Kidney tubule cell (primary cell): ENCODE measurements at regions not wholly inside any gene's neighbourhood (a gene's known extent, or its start where the extent isn't known, plus 50 kb on each side); places are given as distances from the start of the nearest gene placed in this dataset.

ENCODE experiments used
- DNase-seq: peaks from one replicate; pipeline ENCODE4 v3.0.0-alpha.2; 2018; ENCODE audit warnings: low spot score

DNA sequence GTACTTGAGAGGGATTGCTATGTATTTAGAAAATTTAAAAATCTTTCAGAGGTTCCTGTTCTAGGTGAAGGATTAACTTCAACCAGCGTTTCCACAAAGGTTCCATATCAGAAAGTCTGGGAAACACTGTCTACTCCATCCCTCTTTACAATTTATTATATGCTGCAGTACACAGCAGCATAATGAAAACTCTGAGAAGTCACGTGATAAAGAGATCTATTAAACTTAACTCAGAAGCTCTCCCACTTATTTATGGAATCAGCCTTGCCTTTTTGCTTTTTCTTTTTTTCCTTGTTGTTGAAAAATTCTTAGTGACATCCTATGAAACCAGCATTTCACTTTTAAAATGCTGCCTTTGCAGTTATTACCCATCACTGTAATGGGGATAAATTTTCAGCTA lies 186.2 kb downstream of the ACER2 start:
- no peak for DNase-seq

DNA sequence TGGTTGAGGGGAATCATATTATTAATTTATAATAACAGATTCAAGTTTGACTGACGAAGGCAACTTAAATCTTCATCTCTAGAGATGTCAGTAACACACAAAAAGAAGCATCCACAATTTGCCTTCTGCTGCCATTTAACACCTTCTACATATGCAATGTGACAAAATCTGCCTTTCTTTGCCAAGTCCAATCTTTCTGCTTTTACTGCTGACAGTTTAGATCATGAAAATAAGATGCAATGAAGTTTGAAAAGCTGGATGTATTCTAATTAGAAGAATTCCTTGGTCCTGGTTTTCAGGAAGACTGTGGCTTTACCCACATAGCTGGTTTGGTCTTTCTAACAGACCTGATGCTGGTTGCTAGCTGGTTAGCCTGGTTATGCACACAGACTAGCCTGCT lies 178.9 kb downstream of the ACER2 start:
- no peak for DNase-seq

DNA sequence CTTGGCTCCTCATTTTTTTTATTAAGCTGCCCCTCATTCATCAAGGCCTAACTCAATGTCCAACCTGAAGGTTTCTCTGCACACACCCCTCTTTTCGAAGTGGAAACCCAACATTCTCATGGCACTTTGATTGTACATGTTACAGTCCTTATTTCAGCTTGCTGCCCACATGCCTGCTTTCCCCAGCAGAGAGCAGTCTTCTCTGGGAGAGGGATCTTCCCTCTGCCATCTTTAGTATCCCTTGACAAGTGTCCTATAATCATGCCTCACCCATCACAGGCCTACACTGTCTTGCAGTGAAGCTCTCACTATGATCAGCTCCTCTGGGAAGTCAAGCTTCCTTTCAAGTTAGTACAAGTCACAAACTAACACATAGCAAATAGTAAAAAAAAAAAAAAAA lies 175.1 kb downstream of the ACER2 start:
- no peak for DNase-seq

DNA sequence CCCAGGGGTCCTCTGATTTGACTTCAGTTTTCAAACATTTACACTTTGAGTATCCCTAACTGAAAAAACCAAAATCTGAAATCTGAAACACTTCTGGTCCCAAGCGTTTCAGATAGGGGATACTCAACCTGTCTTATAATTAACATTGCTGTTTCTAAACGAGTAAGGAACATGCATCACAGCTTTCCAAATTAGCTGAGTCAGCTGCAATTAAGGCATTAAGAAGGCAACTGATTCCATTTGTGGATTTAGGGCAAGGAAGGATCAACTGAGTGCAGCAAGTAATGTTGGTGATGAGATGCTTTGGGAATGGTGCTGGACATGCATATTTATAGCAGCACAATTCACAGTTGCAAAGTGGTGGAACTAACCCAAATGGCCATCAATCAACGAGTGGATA lies 168.6 kb downstream of the ACER2 start:
- no peak for DNase-seq

DNA sequence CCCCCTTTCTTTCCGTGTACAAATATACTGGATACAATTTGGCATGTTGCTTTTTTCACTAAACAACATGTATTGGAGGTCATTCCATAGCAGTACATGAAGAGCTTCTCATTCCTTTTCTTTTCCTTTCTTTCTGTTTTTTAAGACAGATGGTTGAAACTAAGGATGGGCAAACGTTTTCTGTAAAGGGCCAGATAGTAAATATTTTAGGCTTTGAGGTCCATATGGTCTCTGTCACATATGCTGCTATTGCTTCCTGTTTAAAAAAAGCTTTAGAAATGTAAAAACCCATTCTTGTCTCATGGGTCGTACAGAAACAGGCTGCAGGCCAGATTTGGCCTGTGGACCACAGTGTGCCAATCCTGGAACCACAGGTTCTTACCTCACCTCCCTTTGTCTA lies 160.1 kb downstream of the ACER2 start:
- no peak for DNase-seq

DNA sequence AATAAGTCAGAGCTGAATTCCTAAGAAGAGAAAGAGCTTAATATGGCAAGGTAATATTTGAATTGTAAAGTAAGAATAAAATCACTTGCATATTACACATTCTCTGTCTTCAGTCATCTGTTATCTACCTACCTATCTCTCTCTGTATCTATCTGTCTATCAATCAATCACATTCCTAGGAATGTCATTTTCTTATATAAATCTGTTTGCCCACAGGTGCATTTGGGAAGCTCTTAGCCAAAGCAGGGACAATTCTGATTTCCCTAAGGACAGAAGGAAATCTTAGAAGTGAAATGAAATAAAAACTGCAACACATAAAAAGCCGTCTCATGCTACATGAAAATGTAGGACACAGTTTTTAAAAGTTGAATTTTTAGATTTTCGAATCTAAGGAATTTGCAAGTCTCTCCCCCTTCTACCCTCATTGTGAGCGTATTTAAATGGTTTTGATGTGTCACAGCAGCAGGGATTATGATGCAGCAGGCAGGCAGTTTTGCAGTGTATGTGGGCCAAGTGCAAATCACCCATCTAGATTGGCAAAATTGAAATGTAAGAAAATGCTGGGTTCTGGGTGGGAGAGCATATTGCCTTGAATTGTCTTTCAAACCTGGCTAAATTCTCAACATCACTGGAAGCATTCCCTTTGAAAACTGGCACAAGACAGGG lies 155.7 kb downstream of the ACER2 start:
- DNase-seq = no peak

DNA sequence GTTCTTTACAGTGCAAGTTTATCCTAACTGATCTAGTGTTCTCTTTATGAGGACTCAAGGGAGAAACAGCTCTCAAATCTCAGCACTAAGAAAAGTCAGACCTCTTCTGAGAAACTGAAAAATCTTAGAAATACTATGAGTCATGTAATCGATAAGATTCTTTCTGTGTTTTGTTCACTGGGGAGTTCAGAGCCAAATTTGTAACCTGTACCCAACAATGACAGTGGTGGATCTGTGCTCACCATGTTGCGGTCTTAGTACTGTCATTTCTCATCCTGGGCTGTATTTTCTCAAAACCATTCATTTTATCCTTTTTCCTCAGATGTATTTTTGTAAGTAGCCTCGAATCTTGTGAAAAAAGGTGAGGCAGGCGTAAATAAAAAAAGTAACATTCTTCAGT lies 146.4 kb downstream of the ACER2 start:
- DNase-seq = no peak

DNA sequence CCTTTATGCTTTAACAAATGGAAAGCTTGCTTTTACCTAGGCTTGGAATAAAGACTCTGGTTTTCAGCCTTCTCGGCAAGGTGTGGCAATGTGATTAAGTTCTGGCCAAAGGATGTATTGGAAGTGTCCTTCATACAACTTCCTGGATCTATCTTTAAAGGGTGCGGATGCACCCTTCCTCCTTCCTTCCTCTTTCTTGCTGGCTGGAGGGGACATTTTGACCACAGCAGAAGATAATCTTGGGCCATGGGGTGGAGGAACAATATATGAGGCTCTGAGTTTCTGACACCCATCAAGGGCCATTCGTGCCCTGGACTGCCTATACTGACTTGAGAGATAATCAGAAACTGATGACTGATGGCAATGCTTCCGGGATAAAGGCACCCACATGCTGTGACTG lies 145.7 kb downstream of the ACER2 start:
- DNase-seq = no peak

DNA sequence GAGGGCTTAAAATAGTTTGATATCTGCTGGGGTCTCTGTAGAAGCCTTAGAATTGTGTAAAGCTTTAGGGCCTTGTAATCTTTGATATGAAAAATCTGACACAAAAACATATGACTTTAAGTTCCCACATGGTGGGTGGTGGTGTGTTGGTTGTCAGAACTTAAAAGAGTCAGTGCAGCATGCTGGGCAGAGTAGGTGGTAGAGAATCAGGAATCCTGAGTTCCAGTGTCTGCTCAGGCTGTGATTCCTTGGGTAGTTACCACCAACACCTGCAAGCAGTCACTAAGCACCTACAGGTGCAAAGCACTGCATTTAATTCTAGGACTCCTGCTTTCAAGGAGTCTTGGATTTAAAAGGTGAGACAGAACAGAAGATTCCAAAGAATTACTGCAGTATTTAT lies 144.6 kb downstream of the ACER2 start:
- DNase-seq = no peak

DNA sequence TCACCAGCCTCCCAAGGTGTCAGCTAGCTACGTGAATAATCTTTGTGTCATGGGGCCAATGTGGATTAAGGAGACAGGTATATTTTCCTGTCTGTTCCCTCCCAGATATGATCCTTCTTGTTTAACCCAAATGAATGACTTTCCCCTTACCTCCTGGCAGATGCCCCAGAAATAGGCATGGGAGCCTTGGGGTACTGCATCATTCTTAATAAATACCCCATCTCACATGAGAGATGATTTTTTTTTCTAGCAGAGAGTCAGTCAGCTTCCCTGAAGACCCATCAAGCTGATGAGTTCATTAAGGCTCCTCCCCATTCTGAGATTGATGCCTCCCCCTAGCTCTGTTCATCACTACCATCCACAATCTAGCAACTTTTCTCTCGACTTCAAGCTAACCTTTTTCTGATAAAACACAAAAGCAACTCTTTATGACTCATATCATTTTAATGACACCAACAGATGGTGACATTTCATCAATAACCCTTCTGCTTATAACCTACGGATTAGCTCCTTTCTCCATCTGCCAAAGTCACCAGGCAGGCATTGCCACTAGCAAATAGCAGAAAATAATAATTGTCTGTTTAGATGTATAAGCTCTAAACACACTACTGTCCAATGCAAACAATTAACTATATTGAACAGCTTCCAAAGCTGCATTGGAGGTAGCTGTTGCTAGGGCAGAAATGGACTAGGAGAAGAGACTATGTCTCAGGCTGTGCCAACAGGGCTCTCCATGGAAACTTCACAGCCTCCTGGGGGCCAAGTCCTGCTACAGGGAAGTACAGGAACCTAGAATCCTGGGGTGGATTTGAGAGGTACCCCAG lies 143.7 kb downstream of the ACER2 start:
- DNase-seq = no peak

DNA sequence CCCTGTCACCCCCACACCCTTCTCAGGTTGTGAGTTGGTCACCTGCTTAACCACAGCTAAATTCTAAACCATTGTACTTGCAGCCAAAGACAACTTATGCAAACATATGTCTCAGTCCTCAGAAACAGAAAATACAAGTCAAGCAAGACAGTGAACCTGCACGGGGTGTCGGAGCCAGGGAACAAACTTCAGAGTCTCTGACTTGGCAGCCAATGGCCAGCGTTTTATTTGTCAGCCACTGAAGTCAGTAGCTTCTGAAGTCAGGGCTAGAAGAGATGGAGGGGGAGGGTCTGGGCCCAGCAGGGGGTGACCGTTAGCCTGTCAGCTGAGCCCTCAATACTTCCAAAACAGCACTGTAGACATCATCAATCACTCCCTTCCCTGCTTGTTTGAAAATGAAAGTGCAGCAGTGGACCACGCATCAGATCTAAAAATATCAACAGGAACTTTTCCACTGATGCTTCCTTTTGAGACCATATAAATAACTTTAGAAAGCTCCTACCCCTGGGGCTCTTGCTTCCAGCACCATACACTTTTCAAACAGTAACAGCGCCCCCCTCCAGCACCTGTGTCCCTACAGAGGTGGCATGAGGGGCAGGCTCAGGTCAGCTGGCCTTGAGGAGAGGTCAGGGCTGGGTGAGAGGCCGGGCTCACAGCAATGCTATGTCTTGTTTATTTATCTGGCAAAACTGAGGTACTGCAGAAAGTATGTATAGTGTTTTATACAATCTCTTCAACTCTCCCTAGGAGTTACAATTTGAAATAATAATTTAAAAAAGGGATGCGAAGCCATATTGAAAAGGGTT lies 142.5 kb downstream of the ACER2 start:
- DNase-seq = no peak

DNA sequence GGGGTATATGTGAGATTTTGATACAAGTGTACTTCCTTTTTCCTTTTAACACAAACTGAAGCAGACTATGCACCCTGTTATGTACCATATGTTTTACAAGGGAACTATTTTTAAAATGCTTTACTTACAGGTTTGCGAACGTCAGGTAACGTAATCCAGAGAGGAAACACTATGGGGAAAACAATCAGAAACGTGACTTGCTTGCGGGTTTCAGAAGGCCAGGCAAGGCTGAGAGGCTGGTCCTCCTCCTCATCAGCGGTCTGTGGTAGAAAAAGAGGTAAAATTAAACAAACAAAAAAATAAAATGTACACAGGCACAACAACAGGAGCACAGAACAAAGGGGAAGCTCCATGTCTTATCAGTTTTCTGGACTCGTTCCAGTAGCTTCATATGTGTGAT lies 141.2 kb downstream of the ACER2 start:
- DNase-seq = no peak

DNA sequence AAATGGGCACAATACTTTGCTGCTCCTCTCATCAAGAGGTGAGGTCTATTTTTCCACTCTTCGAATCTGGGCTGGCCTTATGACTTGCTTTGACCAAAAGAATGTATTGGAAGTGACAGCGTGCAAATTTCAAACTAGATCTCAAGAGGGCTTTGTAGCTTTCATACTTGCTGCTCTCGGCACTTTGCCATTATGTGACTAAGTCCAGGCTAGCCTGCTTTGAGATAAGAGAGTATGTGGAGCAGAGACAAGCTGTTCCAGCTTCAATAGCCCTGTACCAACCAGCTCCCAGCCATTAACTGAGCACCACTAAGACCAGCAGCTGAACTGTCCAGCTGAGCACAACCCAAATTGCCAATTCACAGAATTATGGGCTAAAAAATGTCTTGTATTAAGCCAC lies 124.6 kb downstream of the ACER2 start:
- DNase-seq = no peak

DNA sequence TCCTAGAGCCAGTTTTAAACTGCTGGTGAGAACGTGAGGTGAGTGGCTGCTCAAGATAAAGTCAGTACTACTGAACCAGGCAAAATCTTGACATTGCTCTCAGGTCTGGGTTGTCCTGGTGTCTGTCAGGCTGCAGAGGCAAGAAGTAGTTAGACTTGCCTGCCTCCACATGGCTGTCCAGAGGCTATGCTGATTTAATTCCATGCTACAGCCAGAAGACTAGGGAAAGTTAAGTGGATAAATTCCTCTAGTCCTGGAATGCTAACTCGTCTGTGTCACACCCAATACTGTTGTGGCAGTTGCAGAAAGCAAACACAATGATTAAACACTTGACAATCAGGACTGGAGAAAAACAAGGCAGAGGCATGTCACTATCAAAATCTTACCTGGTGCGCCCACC lies 118.9 kb downstream of the ACER2 start:
- DNase-seq = no peak

DNA sequence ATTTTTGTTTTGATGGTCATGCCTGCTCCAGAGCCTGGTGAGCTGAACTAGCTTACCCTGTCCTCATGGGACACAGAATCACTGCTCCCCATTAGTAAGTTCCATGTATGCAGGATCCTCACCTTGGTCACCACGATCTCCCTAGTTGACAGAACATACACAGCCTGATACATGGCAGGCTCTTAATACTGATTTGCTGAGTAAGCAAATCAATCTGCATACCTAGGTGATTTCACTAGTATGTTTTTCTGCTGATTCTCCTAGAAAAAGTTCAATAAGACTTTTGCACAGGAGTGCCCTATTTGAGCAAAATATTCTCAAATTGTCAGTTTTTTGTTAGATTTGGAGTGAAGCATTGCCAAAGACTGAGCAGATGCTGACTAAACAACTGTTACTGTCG lies 113.7 kb downstream of the ACER2 start:
- DNase-seq = no peak

DNA sequence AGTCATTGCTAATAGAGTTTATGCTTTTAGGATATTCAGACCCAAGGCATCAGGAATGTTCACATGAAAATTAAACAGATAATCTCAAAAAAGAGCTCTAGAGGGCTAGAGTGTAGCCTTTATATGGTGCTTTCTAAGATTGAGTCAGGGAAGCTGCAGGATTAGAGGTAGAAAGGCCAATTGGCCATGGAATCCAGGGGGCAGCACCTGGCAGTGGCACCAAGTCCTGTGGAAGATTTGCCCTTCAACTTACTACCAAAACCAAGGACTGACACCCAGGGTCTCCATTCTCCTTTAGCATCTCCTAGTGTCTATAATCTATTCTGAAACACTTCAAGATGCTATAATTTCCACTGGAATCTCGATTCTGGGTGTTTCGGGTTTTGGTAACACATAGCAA lies 112.4 kb downstream of the ACER2 start:
- no peak for DNase-seq

DNA sequence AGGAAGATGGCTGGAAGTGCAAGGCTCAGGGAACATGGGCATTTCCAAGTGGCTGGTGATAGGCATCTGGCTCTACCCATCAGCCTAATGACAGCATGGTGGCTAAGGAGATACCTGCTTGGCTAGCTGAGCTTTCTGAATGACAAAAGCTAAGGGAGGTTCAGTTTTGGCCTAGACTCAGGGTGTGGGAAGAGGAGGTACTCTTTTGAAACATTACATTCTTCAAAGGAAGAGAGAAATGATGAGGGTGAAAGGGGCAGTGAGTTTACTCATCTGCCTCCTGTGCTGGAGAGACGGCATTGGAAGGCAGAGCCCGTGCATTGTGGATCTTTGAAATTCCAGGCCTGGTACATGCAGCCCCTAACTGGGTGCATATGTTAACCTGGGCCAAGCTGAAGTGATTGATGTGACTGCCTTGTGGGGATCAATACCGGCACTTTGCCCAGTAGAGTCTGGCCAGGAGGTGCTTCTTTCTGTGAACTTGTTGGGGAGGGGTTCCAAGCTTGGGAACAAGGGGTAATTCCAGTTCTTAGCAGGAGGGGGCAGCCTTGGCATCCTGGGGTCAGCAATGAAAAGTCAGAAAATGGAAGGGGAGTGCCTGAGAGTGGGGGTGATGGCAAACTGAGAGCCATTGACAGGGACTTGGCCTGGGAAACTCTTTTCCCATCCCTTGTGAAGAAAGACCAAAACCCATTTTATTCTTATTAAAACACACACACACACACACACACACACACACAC lies 108.6 kb downstream of the ACER2 start:
- no peak for DNase-seq

DNA sequence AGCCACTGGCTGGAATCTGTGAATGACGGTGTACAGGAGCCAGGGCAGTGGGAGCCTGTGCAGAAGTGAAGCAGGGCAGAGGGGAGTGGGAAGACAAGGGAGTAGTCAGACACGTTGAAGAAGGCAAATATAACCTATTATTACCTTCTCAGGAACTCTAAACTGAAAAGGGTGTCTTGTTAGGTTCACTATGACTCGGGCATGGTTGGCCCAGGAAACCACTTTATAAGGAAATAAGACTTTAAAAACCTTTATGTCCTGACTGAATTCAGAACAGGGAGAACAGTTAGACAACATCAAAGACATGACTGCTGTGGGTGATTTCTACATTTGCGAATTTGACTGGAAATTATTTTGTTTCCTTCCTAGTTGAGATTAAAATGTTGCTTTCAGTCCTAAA lies 107.5 kb downstream of the ACER2 start:
- no peak for DNase-seq

DNA sequence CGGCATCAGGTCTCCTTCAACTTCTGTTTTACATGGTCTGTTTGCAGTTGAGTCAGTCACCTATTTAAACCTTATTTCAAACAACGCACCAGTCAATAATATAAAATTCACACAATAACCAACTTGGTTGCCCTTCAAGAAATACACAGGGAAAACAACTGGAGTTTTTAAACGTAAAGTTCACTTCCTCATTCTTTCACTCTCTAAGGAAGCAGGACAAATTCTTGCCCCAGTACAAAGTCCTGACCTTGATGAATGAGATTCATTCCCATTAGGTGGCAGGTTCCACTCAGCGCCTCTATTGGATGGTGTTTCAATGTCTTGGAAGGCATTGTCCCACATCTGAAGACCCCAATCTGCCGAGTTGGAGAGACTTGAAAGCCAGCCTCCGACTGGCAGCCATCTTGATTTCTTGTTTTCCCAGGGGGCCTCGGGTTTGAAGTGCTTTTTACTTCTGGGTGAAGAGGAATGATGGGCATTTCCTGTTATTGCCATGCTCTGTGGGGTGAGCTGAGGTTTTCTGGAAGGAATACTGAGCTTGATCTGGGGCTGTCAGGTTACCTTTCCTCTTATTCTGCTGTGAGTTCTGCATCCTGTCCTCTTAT lies 105.0 kb downstream of the ACER2 start:
- peak; percentile 12 for DNase-seq

DNA sequence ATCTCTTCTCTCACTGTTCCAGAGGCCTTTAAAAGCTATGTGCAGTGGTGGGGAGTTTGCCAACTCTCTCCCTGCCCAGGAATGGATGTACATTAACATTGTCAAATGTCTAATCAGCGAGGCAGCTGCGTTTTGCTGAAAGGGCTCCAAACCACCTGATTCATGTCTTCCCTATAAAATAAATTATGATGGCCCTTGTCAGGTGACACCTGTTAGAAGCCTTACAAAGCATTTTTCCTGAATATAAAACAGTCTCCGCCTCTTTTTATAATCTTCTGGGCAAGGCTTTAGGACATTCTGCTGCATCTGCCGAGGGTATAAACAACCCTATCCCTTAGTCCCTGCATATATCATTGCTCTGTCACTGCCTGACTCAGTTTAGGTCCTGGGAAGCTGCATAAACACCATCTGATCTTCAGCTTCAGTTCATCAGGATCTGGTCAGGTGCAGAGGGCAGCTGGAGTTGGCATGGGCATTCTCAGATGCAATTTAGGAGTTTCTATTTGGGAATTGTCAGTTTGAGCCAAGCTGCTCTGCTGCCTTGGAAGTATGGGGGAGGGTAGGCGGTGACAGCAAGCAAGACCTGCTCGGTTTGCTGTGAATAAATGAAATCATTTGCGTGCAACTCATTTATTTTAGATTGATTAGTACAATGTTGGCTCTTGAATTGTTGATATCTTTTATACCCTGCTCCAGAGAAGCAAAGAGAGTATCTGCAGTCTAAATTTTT lies 103.5 kb downstream of the ACER2 start:
- DNase-seq = no peak

DNA sequence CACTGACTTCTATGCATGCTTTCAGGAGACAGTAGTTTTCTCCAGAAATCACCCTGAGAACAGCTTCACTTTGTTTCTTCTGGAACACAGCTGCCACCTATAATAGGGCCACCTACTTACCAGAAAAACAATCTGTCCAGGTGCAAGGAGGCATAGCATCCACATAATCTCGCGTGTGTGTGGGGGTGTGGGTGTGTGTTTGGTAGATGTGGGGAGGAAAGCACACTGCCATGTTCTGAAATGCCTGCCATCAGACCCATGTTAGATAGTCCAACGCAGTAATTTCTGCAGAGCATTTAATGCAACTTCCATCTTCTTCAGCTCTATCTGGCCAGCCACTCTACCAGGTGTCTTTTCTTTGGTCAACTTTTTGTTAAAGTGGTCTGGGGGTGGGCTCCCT lies 102.9 kb downstream of the ACER2 start:
- DNase-seq = no peak
